ENCODE measurements at regions not wholly inside any gene's neighbourhood (a gene's known extent, or its start where the extent isn't known, plus 50 kb on each side); places are given as distances from the start of the nearest gene placed in this dataset.

GRCh38 chr2:224175538-224175937 lies 136.5 kb upstream of the SERPINE2 start:
- H2BK12ac ChIP-seq (ENCODE audit: low read depth, low read length): no peak overlapping the region
- no peak overlapping the region for H2BK5ac ChIP-seq (ENCODE audit: low read depth, low read length)
- no peak overlapping the region for H3K9ac ChIP-seq (replicated peaks in 1 of 4; ENCODE audit: extremely low read depth in 1 of 4, low read depth in 3 of 4, low read length in 3 of 4)
- no peaks in the 10 kb centered on the region for H3K79me2 ChIP-seq (ENCODE audit: control insufficient read depth in 1 of 2, insufficient read depth in 2 of 2, low read length in 2 of 2)
- H3K9me3 ChIP-seq (ENCODE audit: insufficient read depth in 2 of 2, low read depth in 1 of 2, low read length in 1 of 2): no peaks in the 10 kb centered on the region
- H3K23me2 ChIP-seq (ENCODE audit: low read depth, low read length): no peaks in the 10 kb centered on the region
- H4K91ac ChIP-seq (replicated peaks; ENCODE audit: insufficient read length, low read length): no peak overlapping the region
- no peak for FAIRE-seq
- H3K79me1 ChIP-seq (ENCODE audit: low read depth, low read length): no peaks in the 10 kb centered on the region
- no peak overlapping the region for H4K8ac ChIP-seq (ENCODE audit: extremely low read depth, insufficient read depth, low read length)
- no peak overlapping the region for H2AFZ ChIP-seq (ENCODE audit: low read length)
- H3K36me3 ChIP-seq (ENCODE audit: control insufficient read depth in 2 of 4, insufficient read depth in 4 of 4, low read length in 3 of 4): no peaks in the 10 kb centered on the region
- H3K4me2 ChIP-seq (ENCODE audit: insufficient read depth in 1 of 2, low read depth in 2 of 2, low read length in 2 of 2): no peak overlapping the region
- H2AK5ac ChIP-seq (ENCODE audit: low read depth, low read length): no peak overlapping the region
- no peak overlapping the region for H3K4ac ChIP-seq (replicated peaks; ENCODE audit: insufficient read length, low read depth, low read length)
- no peak overlapping the region for H2BK20ac ChIP-seq (ENCODE audit: low read length)
- H3K27me3 ChIP-seq (replicated peaks in 1 of 4; ENCODE audit: control insufficient read depth in 3 of 4, extremely low read depth in 1 of 4, insufficient read depth in 3 of 4, low read length in 3 of 4): no peaks in the 10 kb centered on the region
- H3K4me1 ChIP-seq (replicated peaks in 1 of 4; ENCODE audit: control insufficient read depth in 3 of 4, insufficient read depth in 4 of 4, low read length in 3 of 4): no peaks in the 10 kb centered on the region
- H2BK15ac ChIP-seq (ENCODE audit: low read length): no peak overlapping the region
- no peak overlapping the region for H3K4me3 ChIP-seq (ENCODE audit: extremely low read depth in 1 of 4, insufficient read depth in 2 of 4, low read depth in 3 of 4, low read length in 4 of 4)
- no peak overlapping the region for H3K23ac ChIP-seq (ENCODE audit: insufficient read length)
- H3K56ac ChIP-seq (replicated peaks; ENCODE audit: insufficient read length, low read depth, low read length): no peak overlapping the region
- POLR2A ChIA-PET (ENCODE audit: partially characterized antibody): no interaction called here
- H2BK120ac ChIP-seq (replicated peaks; ENCODE audit: low read depth, low read length): no peak overlapping the region
- no peak overlapping the region for H3K18ac ChIP-seq (ENCODE audit: extremely low read depth, low read length)
- H3K14ac ChIP-seq (ENCODE audit: insufficient read length): no peak overlapping the region
- H4K20me1 ChIP-seq (replicated peaks in 1 of 2; ENCODE audit: control insufficient read depth in 1 of 2, insufficient read depth in 2 of 2, low read length in 2 of 2): no peaks in the 10 kb centered on the region
- no peak overlapping the region for H3K27ac ChIP-seq (ENCODE audit: low read depth, low read length)
- no peak overlapping the region for H4K5ac ChIP-seq (ENCODE audit: insufficient read length, low read depth, low read length)
- CTCF ChIA-PET (ENCODE audit: partially characterized antibody): interaction anchor here (0.6 to 2.8 kb wide), 3 partner anchors 182 to 469 kb away, joined by 3 to 8 read pairs (median 4); no protein-coding TSS in a partner anchor
- no peak for DNase-seq (ENCODE audit: low read depth in 1 of 2, low spot score in 2 of 2)
- WGBS, 2 experiments (ENCODE audit: extremely low coverage in 1 of 2, insufficient coverage in 1 of 2, insufficient read length in 1 of 2, insufficient replicate concordance in 2 of 2, low coverage in 1 of 2, low lambda C conversion rate in 2 of 2, missing lambda C conversion rate in 1 of 2): 90% methylated on average over 2 of the region's 2 CpGs; no CpG with 5 or more reads in 1 of the 2 experiments
- TF ChIP-seq SIX5 (IDR thresholded peaks at IDR 0.05; ENCODE audit: low read depth, low read length): no peak
- TF ChIP-seq RXRA (IDR thresholded peaks at IDR 0.05; ENCODE audit: insufficient read depth, low read depth, low read length): no peak
- no peak for TF ChIP-seq HDAC2 (IDR thresholded peaks at IDR 0.05; ENCODE audit: borderline replicate concordance in 1 of 2, low read depth in 2 of 2, low read length in 2 of 2)
- no peak for TF ChIP-seq EGR1 (IDR thresholded peaks at IDR 0.05; ENCODE audit: borderline replicate concordance, low read depth, low read length)
- TF ChIP-seq KDM5A (IDR thresholded peaks at IDR 0.05; ENCODE audit: low read length): no peak
- no peak for TF ChIP-seq SRF (IDR thresholded peaks at IDR 0.05; ENCODE audit: low read depth, low read length)
- TF ChIP-seq, protein P1, sequence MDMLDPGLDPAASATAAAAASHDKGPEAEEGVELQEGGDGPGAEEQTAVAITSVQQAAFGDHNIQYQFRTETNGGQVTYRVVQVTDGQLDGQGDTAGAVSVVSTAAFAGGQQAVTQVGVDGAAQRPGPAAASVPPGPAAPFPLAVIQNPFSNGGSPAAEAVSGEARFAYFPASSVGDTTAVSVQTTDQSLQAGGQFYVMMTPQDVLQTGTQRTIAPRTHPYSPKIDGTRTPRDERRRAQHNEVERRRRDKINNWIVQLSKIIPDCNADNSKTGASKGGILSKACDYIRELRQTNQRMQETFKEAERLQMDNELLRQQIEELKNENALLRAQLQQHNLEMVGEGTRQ (IDR thresholded peaks at IDR 0.05; ENCODE audit: low read length): no peak
- TF ChIP-seq SIN3A (conservative IDR thresholded peaks at IDR 0.05 in 1 of 2, IDR thresholded peaks at IDR 0.05 in 1 of 2; ENCODE audit: low read depth in 1 of 2, low read length in 2 of 2): no peak
- no peak for TF ChIP-seq SUZ12 (IDR thresholded peaks at IDR 0.05; ENCODE audit: low read length)
- no peak for TF ChIP-seq MAFK (IDR thresholded peaks at IDR 0.05; ENCODE audit: low read depth, low read length)
- no peak for TF ChIP-seq RFX5 (IDR thresholded peaks at IDR 0.05; ENCODE audit: borderline replicate concordance, low read depth, low read length)
- TF ChIP-seq POLR2A (IDR thresholded peaks at IDR 0.05; ENCODE audit: control extremely low read depth in 1 of 2, low read depth in 2 of 2, low read length in 2 of 2): no peak
- no peak for TF ChIP-seq PHF8 (conservative IDR thresholded peaks at IDR 0.05; ENCODE audit: low read depth, low read length)
- TF ChIP-seq SAP30 (IDR thresholded peaks at IDR 0.05; ENCODE audit: insufficient read depth, insufficient replicate concordance, low read length): no peak
